ENCODE measurements at regions not wholly inside any gene's neighbourhood (a gene's known extent, or its start where the extent isn't known, plus 50 kb on each side); places are given as distances from the start of the nearest gene placed in this dataset.
"Not testable (repeated sequence)": the region's sequence is repeated elsewhere in the genome, so short reads cannot be mapped to it uniquely, and the experiment has no call there.

DNA sequence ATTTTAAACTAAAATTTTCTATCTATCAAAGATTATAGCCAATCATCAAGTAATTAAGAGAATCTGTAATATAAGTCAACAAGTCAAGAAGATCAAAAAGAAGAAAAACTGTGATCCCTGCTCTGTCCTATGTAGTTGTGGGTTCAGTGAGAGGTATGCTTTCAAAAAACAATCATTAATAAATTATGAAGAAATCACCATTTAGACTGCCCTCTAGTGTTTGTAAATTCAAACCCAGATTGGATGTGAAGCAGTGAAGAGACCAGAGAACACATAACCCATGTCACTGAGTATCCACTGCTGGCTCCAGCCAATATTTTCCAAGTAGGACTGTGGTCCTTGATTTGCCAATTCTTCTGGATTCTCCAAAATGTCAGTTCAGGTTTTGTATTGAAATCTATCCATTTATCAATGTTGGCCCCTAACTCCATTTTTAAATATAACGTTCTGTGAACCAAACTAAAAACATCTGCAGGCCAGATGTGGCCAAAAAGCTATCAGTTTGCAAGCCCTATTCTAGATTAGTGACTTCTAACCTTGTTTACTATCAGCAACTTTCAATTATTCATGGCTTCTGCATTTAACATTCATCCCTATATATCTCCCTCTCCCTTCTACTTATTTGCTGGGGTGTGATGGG, 467.5 kb upstream of the CXADR start:
- DNase-seq (ENCODE audit: low read depth in 4 of 4, low spot score in 3 of 4) = no peak

DNA sequence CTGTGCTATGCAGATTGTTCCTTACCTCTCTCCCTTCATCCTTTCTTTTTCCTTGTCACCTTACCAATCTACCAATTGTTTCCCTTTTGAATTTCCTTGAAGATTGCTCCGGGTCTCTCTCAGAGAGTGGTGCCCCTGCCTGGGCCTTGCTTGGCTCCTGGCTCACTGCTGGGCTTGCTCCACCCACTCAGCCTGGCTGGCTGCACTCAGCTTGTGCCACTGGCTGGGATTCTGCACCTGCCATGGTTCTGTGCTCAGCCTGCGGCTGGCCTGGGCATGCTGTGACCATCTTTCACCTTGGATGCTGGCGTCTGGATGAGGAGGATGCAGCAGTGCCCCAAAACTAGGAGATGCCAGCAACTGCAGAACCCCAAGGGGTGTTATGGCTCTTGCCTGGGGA, 463.9 kb upstream of the CXADR start:
- no peak for DNase-seq (ENCODE audit: low read depth in 4 of 4, low spot score in 3 of 4)

DNA sequence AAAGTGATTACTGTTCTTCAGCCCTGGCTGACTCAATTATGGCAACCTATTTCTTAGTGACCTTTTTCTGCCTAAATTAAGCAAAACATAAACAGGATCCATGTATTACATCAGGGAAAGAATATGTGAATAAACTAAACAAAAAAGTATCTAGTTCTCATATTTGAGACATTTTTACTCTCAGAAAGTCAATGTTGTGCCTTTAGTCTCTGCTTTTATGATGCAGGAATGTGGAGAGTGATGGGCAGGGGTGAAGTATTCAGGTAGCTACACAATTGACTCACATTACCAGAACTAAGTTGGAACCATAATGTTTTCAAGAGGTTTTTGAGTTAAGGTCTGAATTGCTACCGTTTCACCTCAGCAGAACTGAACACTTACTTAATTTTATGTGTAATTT, 462.7 kb upstream of the CXADR start:
- DNase-seq (ENCODE audit: low read depth in 4 of 4, low spot score in 3 of 4) = no peak

DNA sequence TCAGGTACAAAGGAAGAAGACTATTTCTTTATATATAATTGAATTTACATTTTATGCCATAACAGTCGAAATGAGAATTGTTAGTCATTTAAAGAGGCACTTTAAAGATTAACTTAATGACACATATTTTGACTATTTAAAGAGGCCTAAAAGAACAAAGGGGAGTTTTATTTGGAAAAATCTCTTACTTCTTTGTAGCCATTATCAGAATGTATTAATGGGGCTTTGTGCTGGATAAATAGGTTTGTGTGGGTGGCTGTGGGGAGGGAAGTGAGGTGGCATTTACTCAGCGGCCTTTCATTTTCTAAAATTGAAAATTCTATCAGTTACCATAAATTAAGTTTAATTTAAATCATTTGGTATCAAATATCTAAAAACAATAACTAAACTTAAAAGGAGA, 462.2 kb upstream of the CXADR start:
- no peak for DNase-seq (ENCODE audit: low read depth in 4 of 4, low spot score in 3 of 4)

DNA sequence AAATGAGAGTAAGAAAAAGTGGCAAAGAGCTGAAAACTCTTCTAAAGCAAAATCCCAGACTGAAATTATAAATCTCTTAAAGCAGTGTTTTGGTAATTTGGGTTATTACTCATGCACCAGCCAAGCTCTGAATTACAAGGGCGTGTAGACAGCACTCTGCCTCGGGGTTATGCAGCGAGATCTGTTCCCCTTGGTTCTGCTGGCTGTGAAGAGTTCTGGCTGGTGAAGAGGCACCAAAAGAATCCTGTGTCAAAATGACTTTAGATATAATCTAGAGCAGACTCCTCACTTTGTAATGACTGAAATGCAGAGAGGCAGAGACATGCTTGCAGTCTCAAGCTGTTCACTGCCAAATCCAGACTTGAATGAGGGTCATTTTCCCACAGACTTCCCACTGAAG, 461.8 kb upstream of the CXADR start:
- no peak for DNase-seq (ENCODE audit: low read depth in 4 of 4, low spot score in 3 of 4)

DNA sequence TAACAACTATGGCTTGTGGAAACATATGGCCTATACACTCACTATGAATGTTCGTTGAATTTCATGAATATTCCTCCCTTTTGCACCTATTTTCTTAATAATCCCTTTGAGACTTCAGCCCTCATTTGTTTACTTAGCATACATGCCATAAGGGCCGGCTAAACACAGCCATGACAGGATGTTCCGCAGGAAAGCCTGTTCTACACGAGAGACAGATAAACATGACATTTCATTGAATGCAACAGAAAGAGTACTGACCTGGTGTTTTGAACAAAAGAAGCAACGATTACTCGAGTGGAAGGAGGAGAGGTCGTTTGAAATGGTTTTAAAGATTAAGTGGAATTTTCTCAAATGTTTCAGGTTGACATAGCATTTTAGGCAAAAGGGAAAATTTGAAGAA, 459.5 kb upstream of the CXADR start:
- no peak for DNase-seq (ENCODE audit: low read depth in 4 of 4, low spot score in 3 of 4)

DNA sequence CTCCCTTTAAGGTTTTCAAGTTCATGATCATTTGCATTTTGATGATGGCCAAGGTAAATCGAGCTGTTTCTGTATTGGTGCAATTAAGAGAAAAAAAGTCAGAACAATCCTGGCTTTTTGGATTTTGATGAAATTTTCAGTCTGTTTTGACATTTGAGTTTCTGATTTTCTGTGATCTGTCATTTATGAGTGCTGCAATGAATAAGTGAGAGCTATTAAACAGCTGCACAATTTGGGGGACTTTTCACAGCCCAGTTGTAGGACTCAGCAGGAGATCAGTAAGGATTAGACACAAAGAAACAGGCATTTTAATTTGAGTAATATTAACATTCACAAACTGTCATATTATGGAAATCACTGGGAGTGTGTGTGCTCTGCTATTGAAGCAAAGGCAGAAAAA, 452.9 kb upstream of the CXADR start:
- no peak for DNase-seq (ENCODE audit: low read depth in 4 of 4, low spot score in 3 of 4)

DNA sequence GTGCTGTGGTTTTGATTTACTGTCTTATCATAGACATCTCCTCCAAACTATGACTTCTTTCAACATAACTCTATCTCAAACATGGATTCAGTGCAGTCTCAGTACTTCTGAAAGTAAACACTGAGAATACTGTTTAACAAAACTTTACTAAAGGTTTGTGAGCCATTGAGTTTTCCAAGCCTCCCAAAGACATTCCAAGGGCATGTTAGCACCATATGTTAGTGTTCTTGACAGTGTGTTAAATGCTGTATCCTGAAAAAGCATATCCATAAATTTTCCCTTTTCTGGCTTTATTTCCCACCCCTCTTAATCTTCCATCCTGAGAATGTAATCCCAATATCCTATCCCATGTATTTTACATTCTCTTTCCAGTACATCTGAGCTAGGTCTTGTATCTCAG, 446.8 kb upstream of the CXADR start:
- no peak for DNase-seq (ENCODE audit: low read depth in 4 of 4, low spot score in 3 of 4)

DNA sequence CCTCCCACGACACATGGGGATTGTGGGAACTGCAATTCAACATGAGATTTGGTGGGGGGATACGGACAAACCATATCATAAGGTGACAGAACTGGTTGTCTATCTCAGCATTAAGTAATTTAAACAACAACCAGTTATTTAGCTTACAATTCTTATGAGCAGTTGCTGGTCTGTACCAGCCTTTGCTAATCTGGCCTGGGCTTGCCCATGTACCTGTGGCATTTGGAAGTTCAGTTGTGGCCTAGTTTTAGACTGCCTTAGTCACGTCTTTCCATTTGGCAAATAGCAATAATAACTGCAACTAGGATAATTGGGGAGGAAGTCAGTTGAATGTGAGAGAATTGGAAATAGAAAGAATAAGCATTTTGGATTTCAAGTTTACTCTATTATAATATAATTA, 441.8 kb upstream of the CXADR start:
- DNase-seq (ENCODE audit: low read depth in 4 of 4, low spot score in 3 of 4) = no peak

DNA sequence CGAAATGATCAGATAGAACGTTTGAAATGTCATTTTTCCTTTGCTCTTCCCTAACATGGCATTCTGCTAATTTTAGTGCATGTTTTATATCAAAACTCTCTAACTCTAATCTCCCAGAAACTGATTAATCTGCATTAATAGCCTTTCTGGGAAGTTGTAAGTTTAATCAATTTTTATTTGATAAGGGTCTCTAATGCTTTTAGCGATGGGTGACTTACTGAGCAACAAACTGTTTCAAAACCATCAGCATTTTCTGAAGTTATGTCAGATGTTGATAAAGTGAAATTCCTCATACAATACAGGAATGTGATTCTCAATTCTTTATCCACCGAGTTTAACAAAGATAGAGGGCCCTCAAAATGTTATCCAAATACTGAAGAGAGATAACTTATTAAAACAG, 431.6 kb upstream of the CXADR start:
- no peak for DNase-seq (ENCODE audit: low read depth in 4 of 4, low spot score in 3 of 4)

DNA sequence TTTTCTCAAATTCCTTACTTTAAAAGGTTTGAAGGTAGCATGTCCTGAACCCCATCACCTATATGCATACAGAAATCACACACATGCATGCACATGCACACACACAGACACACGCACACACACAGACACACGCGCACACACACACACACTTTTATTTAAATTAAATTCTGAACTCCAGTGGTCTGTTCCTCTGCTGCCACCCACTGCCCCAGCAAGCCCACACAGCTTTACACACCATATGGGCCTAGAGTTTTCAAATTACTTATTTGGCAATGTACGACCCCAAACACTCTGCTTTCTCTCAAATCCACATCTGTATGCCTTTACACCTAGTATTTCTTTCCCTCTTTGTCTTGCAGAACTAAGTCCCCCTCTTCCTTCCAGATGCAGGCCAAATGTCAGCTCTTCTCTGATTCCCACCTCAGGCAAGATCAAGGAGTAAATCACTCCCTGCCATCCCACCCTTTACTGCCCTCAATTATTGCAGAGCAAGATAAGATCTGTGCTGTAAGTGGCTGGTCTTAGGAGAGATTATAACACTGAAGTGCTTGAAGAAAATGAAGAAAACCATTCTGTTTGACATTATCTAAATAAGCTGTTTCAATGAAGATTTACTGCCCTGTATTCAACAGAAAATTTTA, 429.9 kb upstream of the CXADR start:
- DNase-seq (ENCODE audit: low read depth in 4 of 4, low spot score in 3 of 4) = no peak

DNA sequence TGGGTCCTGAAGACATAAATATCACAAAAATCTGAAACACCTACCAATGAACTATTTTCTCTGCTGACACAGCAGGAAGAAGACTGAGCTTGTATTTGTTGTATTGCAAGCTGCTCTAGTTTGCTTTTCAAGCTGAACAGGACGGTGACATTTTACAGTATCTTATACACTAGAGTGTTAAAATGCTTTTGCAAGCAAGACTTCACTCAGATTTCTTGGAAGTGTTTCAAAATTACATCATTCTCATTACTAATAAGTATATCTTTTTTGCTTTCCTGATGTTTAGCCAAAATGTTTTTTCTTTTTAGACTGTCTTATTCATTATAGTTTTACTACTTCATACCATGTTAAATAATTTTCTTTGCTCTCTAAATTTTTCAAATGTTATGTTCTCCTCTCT, 427.1 kb upstream of the CXADR start:
- DNase-seq (ENCODE audit: low read depth in 4 of 4, low spot score in 3 of 4) = no peak

DNA sequence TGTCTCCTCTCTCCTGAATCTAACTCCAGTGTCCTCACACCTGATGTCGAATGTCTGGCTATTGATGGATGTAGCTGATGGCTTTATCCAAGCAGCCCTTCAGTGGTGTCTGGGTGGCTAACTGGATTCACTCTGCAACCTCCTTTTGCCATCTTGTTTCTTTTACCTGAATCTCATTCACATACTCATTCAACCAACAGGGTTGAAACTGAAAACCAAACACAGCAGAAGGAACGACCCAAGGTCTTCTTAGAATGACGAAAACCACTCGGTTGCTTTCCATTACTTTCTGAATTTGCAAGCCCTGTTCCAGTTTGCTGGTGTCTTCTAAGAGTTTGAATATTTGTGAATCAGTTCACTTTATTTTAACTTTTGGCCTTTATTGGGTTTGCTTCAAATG, 424.3 kb upstream of the CXADR start:
- no peak for DNase-seq (ENCODE audit: low read depth in 4 of 4, low spot score in 3 of 4)

DNA sequence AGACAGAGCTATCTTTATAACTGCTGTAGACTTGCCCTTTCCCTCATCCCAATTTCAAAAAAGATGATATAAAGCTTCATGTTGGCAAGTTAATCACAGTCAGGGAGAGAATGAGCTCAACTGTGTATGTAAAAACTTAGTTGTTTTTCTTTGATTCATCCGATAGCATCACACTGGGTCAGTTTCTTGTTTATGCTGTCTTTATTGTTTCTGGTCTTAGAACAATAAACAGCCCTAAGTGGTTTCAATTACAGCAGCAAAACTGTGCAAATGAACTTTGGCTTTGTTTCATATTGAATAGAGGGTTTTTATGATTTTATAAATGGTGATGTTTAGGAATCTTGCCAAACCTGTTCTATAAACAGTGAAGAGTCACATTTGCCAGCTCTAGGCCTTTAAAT, 423.8 kb upstream of the CXADR start:
- DNase-seq (ENCODE audit: low read depth in 4 of 4, low spot score in 3 of 4) = peak; percentile 13 to 38 (median 34)

DNA sequence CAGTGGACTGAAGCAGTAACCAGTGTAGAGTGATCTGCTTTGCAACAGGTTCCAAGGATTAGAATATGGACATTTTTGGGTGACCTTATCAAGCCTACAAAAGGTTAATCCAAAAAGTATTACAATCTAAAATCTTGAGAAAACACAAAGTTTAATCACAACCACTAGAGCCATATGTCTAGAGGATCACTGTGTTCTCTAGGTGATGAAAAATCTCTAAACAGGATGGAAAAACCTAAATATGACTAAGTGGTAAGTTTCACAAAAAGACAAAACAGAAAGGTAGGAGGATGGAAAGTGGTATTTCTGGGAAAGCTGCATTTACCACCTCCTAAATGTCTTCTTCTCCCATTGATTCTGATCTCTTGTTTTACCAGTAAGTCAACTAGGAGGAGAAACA, 411.1 kb upstream of the CXADR start:
- DNase-seq (ENCODE audit: low read depth in 4 of 4, low spot score in 3 of 4) = no peak

DNA sequence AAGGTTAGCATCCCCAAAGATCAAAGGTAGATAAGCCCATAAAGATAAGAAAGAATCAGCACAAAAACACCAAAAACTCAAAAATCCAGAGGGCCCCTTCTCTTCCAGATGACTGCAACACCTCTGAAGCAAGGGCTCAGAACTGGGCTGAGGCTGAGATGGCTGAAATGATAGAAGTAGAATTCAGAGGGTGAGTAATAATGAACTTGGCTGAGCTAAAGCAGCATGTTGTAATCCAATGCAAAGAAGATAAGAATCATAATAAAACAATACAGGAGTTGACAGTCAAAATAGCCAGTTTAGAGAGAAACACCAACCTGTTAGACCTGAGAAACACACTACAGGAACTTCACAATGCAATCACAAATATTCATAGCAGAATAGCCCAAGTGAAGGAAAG, 406.9 kb upstream of the CXADR start:
- no peak for DNase-seq (ENCODE audit: low read depth in 4 of 4, low spot score in 3 of 4)

DNA sequence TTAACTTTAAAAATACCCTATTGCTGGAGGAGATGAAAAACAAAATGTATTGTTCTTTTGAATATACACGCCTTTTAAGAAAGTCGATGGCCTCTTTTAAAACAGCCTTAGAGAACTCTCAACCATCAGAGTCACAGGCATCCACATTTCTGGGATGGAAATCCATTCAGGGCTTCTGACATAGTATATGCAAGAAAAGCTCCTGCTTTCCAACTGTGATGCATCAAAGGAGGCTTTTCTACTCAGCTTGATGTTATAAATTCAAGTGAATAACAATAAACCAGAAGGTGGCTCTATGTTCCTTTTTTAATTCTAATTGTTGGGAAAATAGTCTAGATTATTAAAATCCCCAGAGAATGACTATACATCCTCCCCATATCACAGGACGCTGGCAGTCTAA, 398.8 kb upstream of the CXADR start:
- DNase-seq (ENCODE audit: low read depth in 4 of 4, low spot score in 3 of 4) = no peak

DNA sequence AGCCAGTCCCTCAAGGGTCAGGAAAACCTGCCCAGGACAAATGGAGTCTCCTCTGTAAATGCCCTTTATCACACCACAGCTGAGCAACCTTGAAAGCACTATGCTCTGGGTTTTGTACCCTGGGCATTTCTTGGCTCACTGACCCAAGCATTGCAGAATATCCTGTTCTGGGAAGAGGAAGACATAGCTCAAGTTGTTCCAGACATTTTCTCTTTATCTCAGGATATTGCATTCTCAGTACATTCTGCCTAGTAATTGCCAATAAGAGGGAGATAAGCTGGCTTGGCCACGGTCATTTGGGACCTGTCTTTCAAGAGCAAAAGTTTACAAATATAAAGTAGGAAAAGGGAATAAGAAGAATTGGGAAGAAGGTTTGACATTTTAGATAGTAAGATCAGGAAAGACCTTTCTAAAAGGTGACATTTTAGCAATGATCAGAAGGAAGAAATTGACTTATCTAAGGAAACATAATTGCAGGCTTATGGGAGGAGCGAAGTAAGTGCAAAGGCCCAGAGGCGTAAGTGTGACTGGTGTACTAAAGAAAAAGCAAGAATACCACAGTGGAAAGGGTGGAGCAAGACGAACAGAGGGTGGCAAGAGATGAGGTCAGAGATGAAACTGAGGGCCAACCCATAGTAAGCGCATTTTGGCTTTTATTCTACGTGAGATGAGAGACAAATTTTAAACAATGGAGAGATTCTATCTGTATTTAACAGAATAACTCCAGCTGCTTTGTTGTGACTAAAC, 394.0 kb upstream of the CXADR start:
- no peak for DNase-seq (ENCODE audit: low read depth in 4 of 4, low spot score in 3 of 4)

DNA sequence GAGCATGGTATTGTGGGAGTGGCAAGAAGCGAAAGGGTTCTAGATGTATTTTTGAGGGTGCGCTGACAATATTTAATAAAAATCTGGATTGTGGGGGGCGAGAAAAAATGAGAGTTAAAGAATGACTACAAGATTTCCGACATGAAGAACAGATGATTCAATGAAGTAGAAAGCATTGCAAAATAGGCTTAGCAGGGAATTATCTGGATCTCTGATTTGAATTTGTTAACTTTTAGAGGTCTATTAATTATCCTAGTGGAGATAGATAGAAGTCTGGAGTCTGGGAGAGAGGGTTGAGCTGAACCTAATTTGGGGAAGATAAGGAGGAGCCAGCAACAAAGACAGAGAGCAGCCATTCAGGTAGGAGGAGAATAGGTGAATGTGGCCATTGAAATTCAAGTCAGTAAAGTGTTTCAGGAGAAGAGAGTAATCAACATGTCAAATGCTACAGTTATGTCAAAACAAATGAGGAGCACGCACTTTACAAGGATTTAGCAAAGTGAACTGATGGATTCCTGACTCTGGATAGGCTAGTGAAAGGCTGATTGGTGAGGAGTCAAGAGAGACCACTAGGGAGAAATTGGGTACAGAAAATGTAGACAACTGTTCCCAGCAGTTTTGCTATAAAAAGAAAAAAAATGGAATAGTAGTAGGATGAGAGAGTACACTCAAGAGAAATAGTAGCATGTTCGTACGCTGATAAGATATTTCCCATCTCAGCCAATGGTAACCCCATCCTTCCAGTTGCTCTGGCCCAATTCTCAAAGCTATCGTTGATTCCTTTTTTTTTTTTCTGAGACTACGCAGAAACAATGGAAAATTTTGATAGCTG, 393.2 kb upstream of the CXADR start:
- no peak for DNase-seq (ENCODE audit: low read depth in 4 of 4, low spot score in 3 of 4)

DNA sequence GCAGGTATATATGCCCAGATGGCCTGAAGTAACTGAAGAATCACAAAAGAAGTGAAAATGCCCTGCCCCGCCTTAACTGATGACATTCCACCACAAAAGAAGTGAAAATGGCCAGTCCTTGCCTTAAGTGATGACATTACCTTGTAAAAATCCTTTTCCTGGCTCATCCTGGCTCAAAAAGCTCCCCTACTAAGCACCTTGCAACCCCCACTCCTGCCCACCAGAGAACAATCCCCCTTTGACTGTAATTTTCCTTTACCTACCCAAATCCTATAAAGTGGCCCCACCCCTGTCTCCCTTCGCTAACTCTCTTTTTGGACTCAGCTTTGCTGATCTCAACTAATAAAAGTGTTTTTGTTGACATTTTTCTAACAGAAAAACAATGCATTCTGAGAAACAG, 385.4 kb upstream of the CXADR start:
- DNase-seq (ENCODE audit: low read depth in 4 of 4, low spot score in 3 of 4) = not testable (repeated sequence)

DNA sequence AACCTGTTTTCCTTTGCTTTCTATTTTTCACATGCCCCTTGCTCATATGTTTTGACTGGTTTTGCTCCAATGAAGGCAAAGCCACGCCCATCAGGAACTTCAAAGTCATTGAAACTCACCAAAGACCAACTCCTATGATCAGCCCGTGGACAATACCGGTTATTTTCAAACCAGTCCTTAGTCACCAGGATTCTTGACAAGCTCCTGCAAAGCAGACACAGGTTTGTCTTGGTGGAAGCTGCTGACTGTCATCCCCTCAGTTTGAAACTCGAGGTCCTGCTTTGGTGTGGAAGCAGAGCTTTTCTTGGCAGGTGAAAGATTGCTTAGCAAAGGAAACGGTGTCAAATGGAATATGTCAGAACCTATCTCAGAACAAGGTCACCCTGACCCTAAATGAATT, 384.7 kb upstream of the CXADR start:
- no peak for DNase-seq (ENCODE audit: low read depth in 4 of 4, low spot score in 3 of 4)
